Esophagus (tissue), 2 donors: ENCODE measurements at regions not wholly inside any gene's neighbourhood (a gene's known extent, or its start where the extent isn't known, plus 50 kb on each side); places are given as distances from the start of the nearest gene placed in this dataset.
"Not testable (repeated sequence)": the region's sequence is repeated elsewhere in the genome, so short reads cannot be mapped to it uniquely, and the experiment has no call there.

Experiments
- H3K27ac ChIP-seq, 2 donors: one replicate each; pipeline ENCODE4 v1.5.1; 2013; ENCODE audit warnings: low read depth in 2 of 2, mild to moderate bottlenecking in 2 of 2, inconsistent platforms in 1 of 2, low read length in 1 of 2, moderate library complexity in 1 of 2
- H3K27me3 ChIP-seq, 2 donors: one replicate each; pipeline ENCODE4 v1.6.1; 2013; ENCODE audit warnings: low read length in 2 of 2, control low read depth in 1 of 2, mild to moderate bottlenecking in 1 of 2; ENCODE audit not compliant: insufficient read depth in 2 of 2, control insufficient read depth in 1 of 2
- H3K36me3 ChIP-seq, 2 donors: one replicate each; pipeline ENCODE4 v1.6.1; 2013; ENCODE audit warnings: low read length in 1 of 2; ENCODE audit not compliant: control insufficient read depth in 2 of 2, insufficient read depth in 2 of 2
- H3K4me1 ChIP-seq, 2 donors: one replicate each; pipeline ENCODE4 v1.6.1; 2013; ENCODE audit warnings: low read length in 1 of 2; ENCODE audit not compliant: control insufficient read depth in 2 of 2, insufficient read depth in 2 of 2
- H3K4me3 ChIP-seq, 2 donors: one replicate each; pipeline ENCODE4 v1.5.1; 2013; ENCODE audit warnings: low read length in 2 of 2, mild to moderate bottlenecking in 2 of 2, low read depth in 1 of 2, moderate library complexity in 1 of 2
- H3K9me3 ChIP-seq, 2 donors: one replicate each; pipeline ENCODE4 v1.6.1; 2013; ENCODE audit warnings: mild to moderate bottlenecking in 2 of 2, low read depth in 1 of 2, low read length in 1 of 2, moderate library complexity in 1 of 2; ENCODE audit not compliant: control insufficient read depth in 2 of 2, insufficient read depth in 1 of 2
- whole genome bisulfite sequencing, 2 donors: extraction: QIAGEN DNeasy Blood & Tissue Kit; methylation state at CpG; one replicate each; pipeline ENCODE4 v1.1.7; 2013; 5-methylcytosine and 5-hydroxymethylcytosine counted together
- donor health status: healthy with polysubstance abuse.
- donor health status: Bipolar disorder and iron deficiency.

DNA sequence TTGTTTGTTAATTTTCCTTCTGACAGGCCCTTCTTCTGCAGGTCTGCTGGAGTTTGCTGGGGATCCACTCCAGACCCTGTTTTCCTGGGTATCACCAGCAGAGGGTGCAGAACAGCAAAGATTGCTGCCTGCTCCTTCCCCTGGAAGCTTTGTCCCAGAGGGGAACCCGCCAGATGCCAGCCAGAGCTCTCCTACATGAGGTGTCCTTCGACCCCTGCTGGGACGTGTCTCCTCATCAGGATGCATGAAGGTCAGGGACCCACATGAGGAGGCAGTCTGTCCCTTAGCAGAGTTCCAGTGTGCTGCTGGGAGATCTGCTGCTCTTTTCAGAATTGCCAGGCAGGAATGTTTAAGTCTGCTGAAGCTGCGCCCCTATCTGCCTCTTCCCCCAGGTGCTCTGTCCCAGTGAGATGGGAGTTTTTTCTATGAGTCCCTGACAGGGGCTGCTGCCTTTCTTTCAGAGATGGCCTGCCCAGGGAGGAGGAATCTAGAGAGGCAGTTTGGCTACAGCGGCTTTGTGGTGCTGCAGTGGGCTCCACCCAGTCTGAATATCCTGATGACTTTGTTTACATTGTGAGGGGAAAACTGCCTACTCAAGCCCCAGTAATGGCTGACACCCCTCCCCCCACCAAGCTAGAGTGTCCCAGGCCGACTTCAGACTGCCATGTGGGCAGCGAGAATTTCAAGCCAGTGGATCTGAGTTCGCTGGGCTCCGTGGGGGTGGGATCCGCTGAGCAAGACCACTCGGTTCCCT is 772.0 kb upstream of the FAM174A start:
- H3K4me3 ChIP-seq, result no peak overlapping the region
- no peak overlapping the region for H3K27ac ChIP-seq
- H3K9me3 ChIP-seq, result peaks cover 5 to 6% of the 10 kb centered on the region in 2 donors
- 86 to 87% methylated on average over 11 of the region's 11 CpGs for WGBS, 2 donors
- H3K36me3 ChIP-seq, result no peaks in the 10 kb centered on the region
- no peaks in the 10 kb centered on the region for H3K4me1 ChIP-seq
- H3K27me3 ChIP-seq, result no peaks in the 10 kb centered on the region

- H3K4me3 ChIP-seq, result no peak overlapping the region
- 94 to 99% methylated on average over 4 of the region's 4 CpGs for WGBS, 2 donors
- H3K27ac ChIP-seq, result no peak overlapping the region
- no peaks in the 10 kb centered on the region for H3K27me3 ChIP-seq
- no peaks in the 10 kb centered on the region for H3K36me3 ChIP-seq
- H3K9me3 ChIP-seq, result peaks cover 3% of the 10 kb centered on the region in 2 donors
- H3K4me1 ChIP-seq, result no peaks in the 10 kb centered on the region
These were observed 787.8 kb upstream of the FAM174A start for GRCh38 chr5:99747342-99747741.

- H3K4me3 ChIP-seq, H3K4me1 ChIP-seq, H3K27ac ChIP-seq, H3K36me3 ChIP-seq, H3K27me3 ChIP-seq, H3K9me3 ChIP-seq: not testable (repeated sequence)
- WGBS, 2 donors, result 71% methylated on average over 1 of the region's 1 CpG
These were observed 802.0 kb upstream of the FAM174A start for GRCh38 chr5:99733146-99733545.

DNA sequence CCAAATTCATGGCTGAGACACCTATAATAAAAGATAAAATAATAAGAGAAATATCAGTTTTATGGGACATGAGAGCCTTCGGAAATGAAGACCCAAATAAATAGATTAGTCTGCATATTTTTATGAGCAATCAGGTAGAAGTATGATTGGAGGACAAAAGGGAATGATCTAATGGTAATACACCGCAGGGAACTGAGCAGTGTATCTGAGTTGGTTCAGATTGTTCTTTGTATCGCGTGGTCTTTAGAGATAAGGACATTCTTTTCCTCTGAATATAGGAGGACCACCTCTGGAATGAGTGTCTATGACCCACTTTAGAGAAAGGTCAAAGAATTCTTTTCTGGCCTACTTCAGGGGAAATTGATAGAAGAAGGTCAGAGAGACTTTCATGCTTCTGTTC is 801.8 kb upstream of the CHD1 start:
- not testable (repeated sequence) for H3K27me3 ChIP-seq, H3K4me1 ChIP-seq, H3K9me3 ChIP-seq, H3K4me3 ChIP-seq, H3K36me3 ChIP-seq, H3K27ac ChIP-seq
- WGBS, 2 donors, result 77 to 78% methylated on average over 4 of the region's 4 CpGs

GRCh38 chr5:99724732-99725290 is 796.0 kb upstream of the CHD1 start:
- Histone ChIP-seq H3K4me3 (no peak overlapping the region), H3K27me3 (no peaks in the 10 kb centered on the region), H3K9me3 (no peaks in the 10 kb centered on the region), H3K27ac (no peak overlapping the region), H3K36me3 (no peaks in the 10 kb centered on the region), H3K4me1 (no peaks in the 10 kb centered on the region)
- WGBS, 2 donors, result 26 to 34% methylated on average over 2 of the region's 2 CpGs

DNA sequence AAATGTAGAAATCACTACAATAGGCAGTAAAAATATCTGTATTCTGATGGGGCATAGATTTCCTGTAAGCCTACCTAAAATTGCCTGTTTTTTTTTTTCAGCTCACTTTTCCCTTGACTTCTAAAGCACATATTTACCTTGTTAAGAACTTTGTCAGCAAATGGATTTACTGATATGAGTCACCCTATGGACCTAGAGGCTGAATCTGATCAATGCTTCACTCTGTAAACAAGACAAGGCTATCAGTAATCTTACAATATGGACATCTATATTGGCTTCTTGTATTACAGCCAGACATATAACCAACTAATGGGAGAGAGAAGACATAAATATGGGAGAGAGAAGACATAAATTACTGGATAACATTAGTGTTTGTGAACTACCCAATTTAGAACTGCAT is 792.7 kb upstream of the CHD1 start:
- Histone ChIP-seq H3K27me3 (no peaks in the 10 kb centered on the region), H3K9me3 (no peaks in the 10 kb centered on the region), H3K4me1 (no peaks in the 10 kb centered on the region), H3K27ac (no peak overlapping the region), H3K36me3 (no peaks in the 10 kb centered on the region), H3K4me3 (no peak overlapping the region)

DNA sequence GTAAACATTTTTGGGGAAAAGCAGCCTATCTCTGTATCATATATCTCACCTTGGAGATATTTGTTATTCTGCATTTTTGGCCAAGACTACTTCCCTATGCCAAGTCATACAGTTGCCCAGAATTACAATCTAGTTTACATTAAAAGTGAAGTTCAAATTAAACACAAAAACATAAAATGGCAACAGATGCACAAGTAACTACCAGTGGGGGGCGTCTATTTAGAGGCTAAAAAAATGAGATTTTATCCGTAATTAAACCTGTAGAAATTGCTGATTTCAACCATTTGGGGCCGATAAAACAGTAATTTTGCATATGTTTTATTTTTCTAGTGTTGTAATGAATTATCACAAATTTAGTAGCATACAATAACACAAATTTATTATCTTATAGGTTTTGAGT is 787.1 kb upstream of the CHD1 start:
- no peak overlapping the region for H3K27ac ChIP-seq
- 82 to 86% methylated on average over 3 of the region's 3 CpGs for WGBS, 2 donors
- no peak overlapping the region for H3K4me3 ChIP-seq
- H3K4me1 ChIP-seq, result no peaks in the 10 kb centered on the region
- no peaks in the 10 kb centered on the region for H3K27me3 ChIP-seq
- H3K36me3 ChIP-seq, result no peaks in the 10 kb centered on the region
- peaks cover 0 to 2% of the 10 kb centered on the region in 2 donors for H3K9me3 ChIP-seq

GRCh38 chr5:99706160-99706559 is 777.4 kb upstream of the CHD1 start:
- Histone ChIP-seq H3K27me3 (no peaks in the 10 kb centered on the region), H3K4me3 (no peak overlapping the region), H3K9me3 (peaks cover 2 to 10% of the 10 kb centered on the region in 2 donors), H3K27ac (no peak overlapping the region), H3K4me1 (no peaks in the 10 kb centered on the region), H3K36me3 (no peaks in the 10 kb centered on the region)
- WGBS, 2 donors, result 91 to 96% methylated on average over 8 of the region's 8 CpGs

- 83 to 88% methylated on average over 5 of the region's 5 CpGs for WGBS, 2 donors
- Histone ChIP-seq H3K27me3 (peaks cover 0 to 3% of the 10 kb centered on the region in 2 donors), H3K27ac (no peak overlapping the region), H3K36me3 (no peaks in the 10 kb centered on the region), H3K4me3 (no peak overlapping the region), H3K9me3 (peaks cover 2 to 6% of the 10 kb centered on the region in 2 donors), H3K4me1 (no peaks in the 10 kb centered on the region)
These were observed 773.8 kb upstream of the CHD1 start for GRCh38 chr5:99702565-99702964.

DNA sequence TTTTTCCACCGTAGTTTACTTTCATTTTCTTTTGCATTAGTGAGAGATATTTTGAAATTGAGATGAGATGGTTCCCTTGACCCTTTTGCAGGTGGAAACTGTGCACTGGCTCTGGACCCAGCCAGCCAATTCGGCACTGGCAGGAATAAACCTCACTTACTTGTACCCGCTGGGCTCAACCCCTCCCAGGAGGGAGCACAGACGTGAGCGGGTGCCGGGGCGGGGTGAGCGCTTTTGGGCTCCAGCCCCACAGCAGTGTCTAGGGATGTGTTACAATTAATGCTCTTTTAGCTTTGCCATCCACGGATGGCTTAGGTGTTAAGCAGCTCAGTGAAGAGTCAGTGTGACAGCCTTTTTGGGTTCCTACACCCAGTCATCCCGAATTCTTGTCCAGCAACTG is 766.1 kb upstream of the CHD1 start:
- 89 to 92% methylated on average over 10 of the region's 10 CpGs for WGBS, 2 donors
- Histone ChIP-seq H3K4me1 (no peaks in the 10 kb centered on the region), H3K9me3 (peaks cover 0 to 2% of the 10 kb centered on the region in 2 donors), H3K4me3 (no peak overlapping the region), H3K27ac (no peak overlapping the region), H3K36me3 (no peaks in the 10 kb centered on the region), H3K27me3 (peaks cover 0 to 3% of the 10 kb centered on the region in 2 donors)
